Stimulated activated naive B cell treated with anti-CD40 and anti-IgM and Interleukin-4, amounts not matched to agents 10 μg/mL and 1 μg/mL and 100 μg/mL, for 72 hours (primary cell): ENCODE measurements at regions not wholly inside any gene's neighbourhood (a gene's known extent, or its start where the extent isn't known, plus 50 kb on each side); places are given as distances from the start of the nearest gene placed in this dataset.

Experiments used
- ATAC-seq, 2 donors: fragments of 150-1000 bp; cut with Tn5 transposase; replicated peaks; 2 replicates each; pipeline ENCODE4 v1.10.0; 2021; ENCODE audit warnings: moderate library complexity in 1 of 2
- DNase-seq: peaks from one replicate; pipeline ENCODE4 v3.0.0; 2021
- H3K27ac Mint-ChIP-seq: one replicate; pipeline ENCODE4 v1.8.0; 2022; ENCODE audit warnings: mild to moderate bottlenecking, mixed read lengths
- H3K27me3 Mint-ChIP-seq, 2 donors: one replicate each; pipeline ENCODE4 v1.8.0; 2022; ENCODE audit warnings: mixed read lengths in 2 of 2
- H3K36me3 Mint-ChIP-seq, 2 donors: one replicate each; pipeline ENCODE4 v1.8.0; 2022; ENCODE audit warnings: mixed read lengths in 2 of 2, mild to moderate bottlenecking in 1 of 2
- H3K4me1 Mint-ChIP-seq, 2 donors: one replicate each; pipeline ENCODE4 v1.8.0; 2022; ENCODE audit warnings: mixed read lengths in 2 of 2, mild to moderate bottlenecking in 1 of 2
- H3K4me3 Mint-ChIP-seq, 2 donors: one replicate each; pipeline ENCODE4 v1.8.0; 2022; ENCODE audit warnings: mild to moderate bottlenecking in 2 of 2, mixed read lengths in 2 of 2, moderate library complexity in 1 of 2
- H3K9me3 Mint-ChIP-seq, 2 donors: one replicate each; pipeline ENCODE4 v1.8.0; 2022; ENCODE audit warnings: mixed read lengths in 2 of 2, mild to moderate bottlenecking in 1 of 2

GRCh38 chr2:136479696-136480095 lies 285.6 kb upstream of the THSD7B start:
- H3K27me3 Mint-ChIP-seq: peaks cover 0 to 1% of the 10 kb centered on the region in 2 donors
- no peak for ATAC-seq
- peaks cover 14 to 21% of the 10 kb centered on the region in 2 donors for H3K9me3 Mint-ChIP-seq
- DNase-seq: no peak
- H3K27ac Mint-ChIP-seq: no peak overlapping the region
- peaks cover 4% of the 10 kb centered on the region in 2 donors for H3K36me3 Mint-ChIP-seq
- no peak overlapping the region for H3K4me3 Mint-ChIP-seq
- H3K4me1 Mint-ChIP-seq: no peaks in the 10 kb centered on the region

GRCh38 chr2:136468799-136469369 lies 296.5 kb upstream of the THSD7B start:
- ATAC-seq (no peak), DNase-seq (no peak)
- H3K27ac Mint-ChIP-seq: no peak overlapping the region
- no peaks in the 10 kb centered on the region for H3K36me3 Mint-ChIP-seq
- no peaks in the 10 kb centered on the region for H3K4me1 Mint-ChIP-seq
- H3K4me3 Mint-ChIP-seq: no peak overlapping the region
- H3K9me3 Mint-ChIP-seq: peaks cover 6 to 14% of the 10 kb centered on the region in 2 donors
- H3K27me3 Mint-ChIP-seq: peaks cover 42 to 54% of the 10 kb centered on the region in 2 donors

- H3K4me1 Mint-ChIP-seq: no peaks in the 10 kb centered on the region
- no peak overlapping the region for H3K4me3 Mint-ChIP-seq
- H3K36me3 Mint-ChIP-seq: no peaks in the 10 kb centered on the region
- ATAC-seq: no peak
- H3K9me3 Mint-ChIP-seq: no peaks in the 10 kb centered on the region
- no peak for DNase-seq
- peaks cover 24 to 30% of the 10 kb centered on the region in 2 donors for H3K27me3 Mint-ChIP-seq
- no peak overlapping the region for H3K27ac Mint-ChIP-seq
These were observed 312.8 kb upstream of the THSD7B start for GRCh38 chr2:136452528-136452927.

GRCh38 chr2:136448986-136449780 lies 316.2 kb upstream of the THSD7B start:
- no peaks in the 10 kb centered on the region for H3K9me3 Mint-ChIP-seq
- no peaks in the 10 kb centered on the region for H3K36me3 Mint-ChIP-seq
- ATAC-seq (no peak), DNase-seq (no peak)
- H3K4me3 Mint-ChIP-seq: no peak overlapping the region
- H3K27ac Mint-ChIP-seq: no peak overlapping the region
- no peaks in the 10 kb centered on the region for H3K4me1 Mint-ChIP-seq
- H3K27me3 Mint-ChIP-seq: peaks cover 18 to 22% of the 10 kb centered on the region in 2 donors

- Mint-ChIP-seq H3K4me1 (no peaks in the 10 kb centered on the region), H3K36me3 (no peaks in the 10 kb centered on the region), H3K9me3 (no peaks in the 10 kb centered on the region), H3K27ac (no peak overlapping the region), H3K4me3 (no peak overlapping the region), H3K27me3 (peaks cover 18 to 22% of the 10 kb centered on the region in 2 donors)
- ATAC-seq (no peak), DNase-seq (no peak)
These were observed 316.9 kb upstream of the THSD7B start for GRCh38 chr2:136448432-136448831.

GRCh38 chr2:136444323-136444722 lies 321.0 kb upstream of the THSD7B start:
- H3K36me3 Mint-ChIP-seq: no peaks in the 10 kb centered on the region
- no peaks in the 10 kb centered on the region for H3K9me3 Mint-ChIP-seq
- no peak overlapping the region for H3K4me3 Mint-ChIP-seq
- peaks cover 14 to 15% of the 10 kb centered on the region in 2 donors for H3K27me3 Mint-ChIP-seq
- no peak for ATAC-seq
- H3K4me1 Mint-ChIP-seq: no peaks in the 10 kb centered on the region
- no peak overlapping the region for H3K27ac Mint-ChIP-seq
- no peak for DNase-seq

- Mint-ChIP-seq H3K4me1 (no peaks in the 10 kb centered on the region), H3K36me3 (no peaks in the 10 kb centered on the region), H3K9me3 (no peaks in the 10 kb centered on the region), H3K27me3 (peaks cover 9 to 13% of the 10 kb centered on the region in 2 donors), H3K27ac (no peak overlapping the region), H3K4me3 (no peak overlapping the region)
- ATAC-seq (no peak), DNase-seq (no peak)
These were observed 321.7 kb upstream of the THSD7B start for GRCh38 chr2:136443661-136444060.

- H3K27me3 Mint-ChIP-seq: peaks cover 7 to 19% of the 10 kb centered on the region in 2 donors
- H3K4me1 Mint-ChIP-seq: no peaks in the 10 kb centered on the region
- no peak overlapping the region for H3K4me3 Mint-ChIP-seq
- no peaks in the 10 kb centered on the region for H3K9me3 Mint-ChIP-seq
- DNase-seq: no peak
- no peaks in the 10 kb centered on the region for H3K36me3 Mint-ChIP-seq
- H3K27ac Mint-ChIP-seq: no peak overlapping the region
- no peak for ATAC-seq
These were observed 323.2 kb upstream of the THSD7B start for GRCh38 chr2:136441979-136442714.

- no peak overlapping the region for H3K4me3 Mint-ChIP-seq
- DNase-seq (no peak), ATAC-seq (no peak)
- no peak overlapping the region for H3K27ac Mint-ChIP-seq
- H3K27me3 Mint-ChIP-seq: peaks cover 7 to 21% of the 10 kb centered on the region in 2 donors
- H3K4me1 Mint-ChIP-seq: no peaks in the 10 kb centered on the region
- no peaks in the 10 kb centered on the region for H3K9me3 Mint-ChIP-seq
- H3K36me3 Mint-ChIP-seq: no peaks in the 10 kb centered on the region
These were observed 321.2 kb upstream of the CXCR4 start for GRCh38 chr2:136439064-136439676.

GRCh38 chr2:136437461-136437860 lies 319.5 kb upstream of the CXCR4 start:
- Mint-ChIP-seq H3K36me3 (no peaks in the 10 kb centered on the region), H3K4me3 (no peak overlapping the region), H3K9me3 (no peaks in the 10 kb centered on the region), H3K4me1 (no peaks in the 10 kb centered on the region), H3K27me3 (peaks cover 7 to 21% of the 10 kb centered on the region in 2 donors), H3K27ac (no peak overlapping the region)
- no peak for DNase-seq
- no peak for ATAC-seq

- Mint-ChIP-seq H3K27ac (no peak overlapping the region), H3K36me3 (no peaks in the 10 kb centered on the region), H3K9me3 (no peaks in the 10 kb centered on the region), H3K27me3 (peaks cover 7 to 21% of the 10 kb centered on the region in 2 donors), H3K4me3 (no peak overlapping the region), H3K4me1 (no peaks in the 10 kb centered on the region)
- no peak for DNase-seq
- ATAC-seq: no peak
These were observed 319.0 kb upstream of the CXCR4 start for GRCh38 chr2:136436936-136437335.

GRCh38 chr2:136434251-136434715 lies 316.3 kb upstream of the CXCR4 start:
- Mint-ChIP-seq H3K4me1 (no peaks in the 10 kb centered on the region), H3K4me3 (no peak overlapping the region), H3K27ac (no peak overlapping the region), H3K36me3 (no peaks in the 10 kb centered on the region), H3K27me3 (peaks cover 9 to 13% of the 10 kb centered on the region in 2 donors), H3K9me3 (no peaks in the 10 kb centered on the region)
- ATAC-seq: no peak
- DNase-seq: no peak

GRCh38 chr2:136433261-136433660 lies 315.3 kb upstream of the CXCR4 start:
- Mint-ChIP-seq H3K27me3 (peaks cover 9 to 11% of the 10 kb centered on the region in 2 donors), H3K27ac (no peak overlapping the region), H3K4me3 (no peak overlapping the region), H3K4me1 (no peaks in the 10 kb centered on the region), H3K9me3 (no peaks in the 10 kb centered on the region), H3K36me3 (no peaks in the 10 kb centered on the region)
- DNase-seq (no peak), ATAC-seq (no peak)

- DNase-seq: no peak
- peak in 1 of 2 donors; percentile 26 for ATAC-seq
- Mint-ChIP-seq H3K4me3 (peak overlapping the region; percentile 83 to 88), H3K36me3 (no peaks in the 10 kb centered on the region), H3K27ac (no peak overlapping the region), H3K9me3 (no peaks in the 10 kb centered on the region), H3K4me1 (peaks cover 10 to 13% of the 10 kb centered on the region in 2 donors), H3K27me3 (peaks cover 37 to 43% of the 10 kb centered on the region in 2 donors)
These were observed 306.2 kb upstream of the CXCR4 start for GRCh38 chr2:136424112-136424511.
